B cell (primary cell): ENCODE measurements at regions not wholly inside any gene's neighbourhood (a gene's known extent, or its start where the extent isn't known, plus 50 kb on each side); places are given as distances from the start of the nearest gene placed in this dataset.
"Not testable (repeated sequence)": the region's sequence is repeated elsewhere in the genome, so short reads cannot be mapped to it uniquely, and the experiment has no call there.

Source experiments
- ATAC-seq: fragments of 200-7000 bp; cut with Tn5 transposase; one replicate; pipeline ENCODE4 v1.10.0; 2021; ENCODE audit warnings: low read depth, mild to moderate bottlenecking, moderate number of reproducible peaks, moderate library complexity
- CTCF ChIA-PET: fragments of 350-600 bp; sonication (Branson Sonifier 250); formaldehyde crosslinking; loops from one replicate; lab custom pipeline; 2021; ENCODE audit warnings: antibody characterized with exemption, inconsistent platforms; lab: Charles Lee
- POLR2A ChIA-PET: fragments of 350-600 bp; sonication (Branson Sonifier 250); formaldehyde crosslinking; loops from one replicate; lab custom pipeline; 2021; ENCODE audit warnings: antibody characterized with exemption; lab: Charles Lee
- DNase-seq: peaks from one replicate; pipeline ENCODE4 v3.0.0; 2013
- H2AFZ ChIP-seq: 2 replicates; pipeline ENCODE4 v1.6.1; 2012; ENCODE audit warnings: mild to moderate bottlenecking, low read depth, low read length; ENCODE audit not compliant: insufficient read depth, poor library complexity, severe bottlenecking
- H3K27ac ChIP-seq, 2 donors: 1 replicate in 1 of 2; 2 replicates in 1 of 2; pipeline ENCODE4 v1.5.1; 2012 to 2013; ENCODE audit warnings: low read length in 2 of 2, mild to moderate bottlenecking in 2 of 2, moderate library complexity in 1 of 2
- H3K27me3 ChIP-seq, 4 experiments: fragments of 200-600 bp in 1 of 4; sonication (generic) in 1 of 4; replicated peaks in 1 of 4; 1 replicate in 2 of 4; 2 replicates in 2 of 4; pipeline versions ENCODE4 v1.6.1 to v1.7.0; 2013 to 2016; ENCODE audit warnings: low read length in 3 of 4, mild to moderate bottlenecking in 2 of 4, mixed read lengths in 1 of 4, moderate library complexity in 1 of 4; ENCODE audit not compliant: insufficient read depth in 4 of 4, control insufficient read depth in 3 of 4; ENCODE audit errors: control extremely low read depth in 1 of 4
- H3K36me3 ChIP-seq, 2 experiments: replicated peaks in 1 of 2; 1 replicate in 1 of 2; 2 replicates in 1 of 2; pipeline versions ENCODE4 v1.6.1 to v1.7.1; 2013; ENCODE audit warnings: low read length in 1 of 2; ENCODE audit not compliant: insufficient read depth in 2 of 2, control insufficient read depth in 1 of 2; ENCODE audit errors: control extremely low read depth in 1 of 2, extremely low read depth in 1 of 2
- H3K4me1 ChIP-seq, 2 donors: fragments of 200-600 bp in 1 of 2; sonication (generic) in 1 of 2; 1 replicate in 1 of 2; 2 replicates in 1 of 2; pipeline versions ENCODE4 v1.5.1 to v1.6.1; 2013 to 2017; ENCODE audit warnings: low read length in 2 of 2; ENCODE audit not compliant: control insufficient read depth in 2 of 2, insufficient read depth in 2 of 2
- H3K4me2 ChIP-seq: replicated peaks from 2 replicates; pipeline ENCODE3; 2012; ENCODE audit warnings: mild to moderate bottlenecking, low read depth, low read length; ENCODE audit not compliant: poor library complexity, severe bottlenecking
- H3K4me3 ChIP-seq, 5 experiments: fragments of 200-600 bp in 1 of 5; sonication (generic) in 1 of 5; 1 replicate in 3 of 5; 2 replicates in 2 of 5; pipeline versions ENCODE4 v1.5.1 to v1.7.0; 2011 to 2016; ENCODE audit warnings: low read length in 4 of 5, mild to moderate bottlenecking in 4 of 5, low read depth in 2 of 5, control low read depth in 1 of 5, moderate library complexity in 1 of 5; ENCODE audit not compliant: insufficient read depth in 1 of 5; ENCODE audit errors: control extremely low read depth in 1 of 5, extremely low read depth in 1 of 5
- H3K79me2 ChIP-seq: fragments of 200-600 bp; sonication (generic); one replicate; pipeline ENCODE4 v1.6.0; 2016; ENCODE audit warnings: low read length; ENCODE audit not compliant: control insufficient read depth, insufficient read depth
- H3K9ac ChIP-seq: fragments of 200-600 bp; sonication (generic); 2 replicates; pipeline ENCODE4 v1.6.1; 2017; ENCODE audit warnings: mild to moderate bottlenecking, low read length, moderate library complexity
- H3K9me3 ChIP-seq, 3 donors: one replicate each; pipeline versions ENCODE4 v1.6.1 to v1.7.1; 2013; ENCODE audit warnings: low read length in 2 of 3; ENCODE audit not compliant: control insufficient read depth in 2 of 3, insufficient read depth in 1 of 3; ENCODE audit errors: control extremely low read depth in 1 of 3
- H4K20me1 ChIP-seq: 2 replicates; pipeline ENCODE4 v1.6.0; 2012; ENCODE audit warnings: mild to moderate bottlenecking, low read length; ENCODE audit not compliant: insufficient read depth, control insufficient read depth, poor library complexity, severe bottlenecking
- H3K27ac Mint-ChIP-seq: one replicate; pipeline ENCODE4 v1.8.0; 2021; ENCODE audit warnings: mixed read lengths
- H3K27me3 Mint-ChIP-seq: one replicate; pipeline ENCODE4 v1.8.0; 2021; ENCODE audit warnings: mixed read lengths
- H3K4me1 Mint-ChIP-seq: one replicate; pipeline ENCODE4 v1.8.0; 2021; ENCODE audit warnings: mixed read lengths
- H3K4me3 Mint-ChIP-seq: one replicate; pipeline ENCODE4 v1.8.0; 2021; ENCODE audit warnings: mixed read lengths
- H3K9me3 Mint-ChIP-seq: one replicate; pipeline ENCODE4 v1.8.0; 2022; ENCODE audit warnings: mixed read lengths; ENCODE audit not compliant: insufficient read depth
- CTCF ChIP-seq: fragments of 200-600 bp; IDR thresholded peaks from one replicate; pipeline ENCODE4 v1.8.0; 2022; ENCODE audit warnings: antibody characterized with exemption, mild to moderate bottlenecking
- EZH2 ChIP-seq: IDR thresholded peaks from 2 replicates; pipeline ENCODE4 v1.6.1; 2012; ENCODE audit warnings: borderline replicate concordance, low read depth, mild to moderate bottlenecking, moderate library complexity, low read length; ENCODE audit not compliant: insufficient read depth, poor library complexity, severe bottlenecking
- WGBS: methylation state at CpG from one replicate; pipeline ENCODE4 v1.1.5; 2013; ENCODE audit warnings: missing lambda C conversion rate; ENCODE audit not compliant: insufficient coverage; 5-methylcytosine and 5-hydroxymethylcytosine counted together
- intact Hi-C: fragments of 100-400 bp; cut with micrococcal nuclease; formaldehyde crosslinking; loops from one replicate; pipeline ENCODE4 v1.10.0; 2022

DNA sequence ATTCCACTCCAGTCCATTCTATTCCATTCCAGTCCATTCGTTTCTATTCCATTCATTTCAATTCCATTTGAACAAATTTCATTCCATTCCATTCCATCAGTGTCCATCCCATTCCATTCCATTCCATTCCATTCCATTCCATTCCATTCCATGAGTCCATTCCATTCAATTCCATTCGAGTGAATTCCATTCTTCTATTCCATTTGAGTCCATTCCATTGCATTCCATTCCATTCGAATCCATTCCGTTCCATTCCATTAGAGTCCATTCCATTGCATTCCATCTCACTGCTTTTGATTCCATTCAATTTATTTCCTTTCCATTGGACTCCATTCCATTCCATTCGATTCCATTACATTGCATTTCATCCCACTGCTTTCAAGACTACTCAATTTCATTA, 1132.1 kb downstream of the RPIA start:
- TF ChIP-seq EZH2 (no peak), CTCF (no peak)
- Histone ChIP-seq H3K9ac (no peak overlapping the region), H3K4me1 (no peaks in the 10 kb centered on the region), H3K27ac (no peak overlapping the region), H3K4me2 (no peak overlapping the region), H3K9me3 (peaks cover 19 to 80% (median 42%) of the 10 kb centered on the region in 3 donors), H2AFZ (no peak overlapping the region), H3K4me3 (no peak overlapping the region), H4K20me1 (no peaks in the 10 kb centered on the region), H3K36me3 (no peaks in the 10 kb centered on the region), H3K79me2 (no peaks in the 10 kb centered on the region), H3K27me3 (no peaks in the 10 kb centered on the region)
- Mint-ChIP-seq H3K27ac (no peak overlapping the region), H3K4me1 (no peaks in the 10 kb centered on the region), H3K9me3 (peaks cover 60% of the 10 kb centered on the region), H3K27me3 (no peaks in the 10 kb centered on the region), H3K4me3 (no peak overlapping the region)
- CTCF ChIA-PET: no interaction called here
- DNase-seq (no peak), ATAC-seq (no peak)
- POLR2A ChIA-PET: no interaction called here
- intact Hi-C loops: no loop called here
- WGBS: 70% methylated on average over 5 of the region's 5 CpGs

GRCh38 chr2:89825034-89825433, 1133.6 kb downstream of the RPIA start:
- peaks cover 55% of the 10 kb centered on the region for H3K9me3 Mint-ChIP-seq
- H3K36me3 ChIP-seq: no peaks in the 10 kb centered on the region
- DNase-seq (no peak), ATAC-seq (no peak)
- 83% methylated on average over 8 of the region's 8 CpGs for WGBS
- H3K9ac ChIP-seq: no peak overlapping the region
- TF ChIP-seq EZH2 (no peak), CTCF (no peak)
- no peak overlapping the region for H3K27ac ChIP-seq
- no peaks in the 10 kb centered on the region for H3K27me3 ChIP-seq
- H3K9me3 ChIP-seq: peaks cover 19 to 66% (median 37%) of the 10 kb centered on the region in 3 donors
- no peak overlapping the region for H3K4me3 ChIP-seq
- no peaks in the 10 kb centered on the region for H4K20me1 ChIP-seq
- H3K4me1 ChIP-seq: no peaks in the 10 kb centered on the region
- no peak overlapping the region for H3K4me2 ChIP-seq
- no peak overlapping the region for H3K4me3 Mint-ChIP-seq
- CTCF ChIA-PET: no interaction called here
- no peaks in the 10 kb centered on the region for H3K4me1 Mint-ChIP-seq
- H2AFZ ChIP-seq: no peak overlapping the region
- intact Hi-C loops: no loop called here
- POLR2A ChIA-PET: no interaction called here
- no peaks in the 10 kb centered on the region for H3K27me3 Mint-ChIP-seq
- H3K27ac Mint-ChIP-seq: no peak overlapping the region
- no peaks in the 10 kb centered on the region for H3K79me2 ChIP-seq

- ATAC-seq, intact Hi-C loops, H3K79me2 ChIP-seq, H3K27ac Mint-ChIP-seq, H3K36me3 ChIP-seq, H3K4me1 ChIP-seq, H3K27ac ChIP-seq, H4K20me1 ChIP-seq, H3K4me1 Mint-ChIP-seq, H3K4me3 ChIP-seq, H3K4me3 Mint-ChIP-seq, H3K27me3 ChIP-seq, POLR2A ChIA-PET, H3K9ac ChIP-seq, CTCF ChIA-PET, H3K27me3 Mint-ChIP-seq, DNase-seq, H2AFZ ChIP-seq, H3K4me2 ChIP-seq: not testable (repeated sequence)
- 71% methylated on average over 9 of the region's 9 CpGs for WGBS
- peaks cover 15 to 50% (median 41%) of the 10 kb centered on the region in 3 donors for H3K9me3 ChIP-seq
- H3K9me3 Mint-ChIP-seq: peaks cover 41% of the 10 kb centered on the region
Observed at GRCh38 chr2:89826741-89827140, 1135.3 kb downstream of the RPIA start.
